ENCODE measurements at regions not wholly inside any gene's neighbourhood (a gene's known extent, or its start where the extent isn't known, plus 50 kb on each side); places are given as distances from the start of the nearest gene placed in this dataset.

DNA sequence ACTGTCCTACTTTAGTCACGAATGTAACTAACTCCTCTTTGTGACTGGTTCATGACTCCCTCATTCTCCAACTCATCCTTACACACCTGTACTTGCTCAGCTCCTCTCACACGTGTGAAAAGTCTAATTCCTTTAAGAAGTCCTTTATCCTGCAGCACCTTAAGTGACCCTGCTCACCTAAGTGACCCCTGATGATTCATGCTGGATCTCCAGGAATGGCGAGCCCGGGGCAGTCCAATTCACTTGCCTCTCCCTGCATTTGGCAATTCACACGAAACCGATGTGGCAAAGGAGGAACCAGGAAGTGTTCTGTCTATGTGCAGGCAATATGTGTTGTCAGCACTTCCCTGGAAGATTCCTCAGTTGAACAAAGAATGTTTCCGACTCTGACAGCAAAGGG is 189.8 kb upstream of the NABP1 start:
- DNase-seq (ENCODE audit: extremely low read depth, low read depth): no peak
- TF ChIP-seq, protein P1, sequence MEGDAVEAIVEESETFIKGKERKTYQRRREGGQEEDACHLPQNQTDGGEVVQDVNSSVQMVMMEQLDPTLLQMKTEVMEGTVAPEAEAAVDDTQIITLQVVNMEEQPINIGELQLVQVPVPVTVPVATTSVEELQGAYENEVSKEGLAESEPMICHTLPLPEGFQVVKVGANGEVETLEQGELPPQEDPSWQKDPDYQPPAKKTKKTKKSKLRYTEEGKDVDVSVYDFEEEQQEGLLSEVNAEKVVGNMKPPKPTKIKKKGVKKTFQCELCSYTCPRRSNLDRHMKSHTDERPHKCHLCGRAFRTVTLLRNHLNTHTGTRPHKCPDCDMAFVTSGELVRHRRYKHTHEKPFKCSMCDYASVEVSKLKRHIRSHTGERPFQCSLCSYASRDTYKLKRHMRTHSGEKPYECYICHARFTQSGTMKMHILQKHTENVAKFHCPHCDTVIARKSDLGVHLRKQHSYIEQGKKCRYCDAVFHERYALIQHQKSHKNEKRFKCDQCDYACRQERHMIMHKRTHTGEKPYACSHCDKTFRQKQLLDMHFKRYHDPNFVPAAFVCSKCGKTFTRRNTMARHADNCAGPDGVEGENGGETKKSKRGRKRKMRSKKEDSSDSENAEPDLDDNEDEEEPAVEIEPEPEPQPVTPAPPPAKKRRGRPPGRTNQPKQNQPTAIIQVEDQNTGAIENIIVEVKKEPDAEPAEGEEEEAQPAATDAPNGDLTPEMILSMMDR (IDR thresholded peaks at IDR 0.05; ENCODE audit: low read depth, low read length): no peak

DNA sequence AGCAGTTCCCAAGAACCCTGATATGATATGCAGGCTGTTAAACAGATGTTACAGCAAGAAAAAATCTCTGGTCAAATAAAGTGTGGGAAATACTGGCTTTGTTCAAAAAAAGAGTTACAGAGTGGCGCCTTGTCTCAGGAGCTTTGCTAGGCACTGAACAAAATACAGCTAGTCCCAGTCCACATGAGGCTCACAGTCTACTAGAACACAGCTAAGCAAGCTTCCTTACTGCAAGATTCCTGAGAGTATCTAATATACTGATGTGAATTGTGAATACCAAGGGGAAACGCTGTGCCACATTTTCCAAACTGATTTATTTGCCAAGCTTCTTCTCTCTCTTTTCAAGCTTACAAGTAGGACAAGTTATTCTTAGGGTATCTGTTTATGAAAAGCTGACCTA is 188.8 kb upstream of the NABP1 start:
- TF ChIP-seq, protein P1 (IDR thresholded peaks at IDR 0.05; ENCODE audit: low read depth, low read length): no peak
- no peak for DNase-seq (ENCODE audit: extremely low read depth, low read depth)

DNA sequence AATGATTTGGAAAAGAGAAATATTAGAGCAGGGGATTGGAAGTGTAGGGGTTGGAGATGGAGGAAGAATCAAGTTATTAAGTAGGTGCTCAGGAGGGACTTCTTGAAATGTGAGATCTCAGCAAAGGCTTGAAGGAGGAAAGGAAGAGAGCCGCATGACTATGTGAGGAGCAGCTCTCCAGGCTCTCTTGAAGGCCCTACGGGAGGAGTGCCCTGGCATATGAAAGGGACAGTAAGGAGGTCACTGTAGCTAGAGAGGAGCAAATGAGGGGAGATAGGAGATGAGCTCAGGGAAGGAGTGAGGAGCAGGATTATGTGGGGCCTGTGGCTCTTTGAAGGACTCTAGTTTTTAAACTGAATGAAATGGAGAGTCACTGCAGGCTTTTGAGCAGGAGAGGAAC is 181.1 kb upstream of the NABP1 start:
- TF ChIP-seq, protein P1 (IDR thresholded peaks at IDR 0.05; ENCODE audit: low read depth, low read length): no peak
- no peak for DNase-seq (ENCODE audit: extremely low read depth, low read depth)

DNA sequence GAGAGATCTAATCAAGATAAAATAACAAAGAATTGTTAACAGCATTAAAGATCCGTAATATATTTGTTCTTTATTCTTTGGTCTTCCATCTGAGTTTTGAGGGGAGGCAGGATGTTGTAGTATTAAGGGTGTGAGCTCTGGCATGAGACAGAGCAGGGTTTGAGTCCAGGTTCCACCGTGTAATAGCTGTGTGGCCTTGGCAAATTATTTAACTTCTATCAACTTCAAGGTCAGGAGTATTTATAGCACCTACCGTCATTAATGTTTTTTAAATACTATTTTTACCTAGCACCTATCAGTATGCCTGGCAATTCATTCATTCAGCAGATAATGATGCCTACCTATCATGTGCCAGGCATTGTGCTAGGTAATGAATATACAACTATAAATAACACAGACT is 180.1 kb upstream of the NABP1 start:
- no peak for DNase-seq (ENCODE audit: extremely low read depth, low read depth)
- TF ChIP-seq, protein P1 (IDR thresholded peaks at IDR 0.05; ENCODE audit: low read depth, low read length): no peak

DNA sequence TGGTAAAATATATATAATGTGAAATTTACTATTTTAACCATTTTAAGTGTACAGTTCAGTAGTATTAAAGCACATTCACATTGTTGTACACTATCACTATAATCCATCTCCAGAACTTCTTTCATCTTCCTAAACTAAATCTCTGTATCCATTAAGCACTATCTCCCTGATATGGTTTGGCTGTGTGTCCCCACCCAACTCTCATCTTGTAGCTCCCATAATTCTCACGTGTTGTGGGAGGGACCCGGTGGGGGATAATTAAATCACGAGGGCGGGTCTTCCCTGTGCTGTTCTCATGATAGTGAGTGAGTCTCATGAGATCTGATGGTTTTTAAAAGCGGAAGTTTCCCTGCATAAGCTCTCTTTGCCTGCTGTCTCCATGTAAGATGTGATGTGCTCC is 178.9 kb upstream of the NABP1 start:
- TF ChIP-seq, protein P1 (IDR thresholded peaks at IDR 0.05; ENCODE audit: low read depth, low read length): no peak
- no peak for DNase-seq (ENCODE audit: extremely low read depth, low read depth)

DNA sequence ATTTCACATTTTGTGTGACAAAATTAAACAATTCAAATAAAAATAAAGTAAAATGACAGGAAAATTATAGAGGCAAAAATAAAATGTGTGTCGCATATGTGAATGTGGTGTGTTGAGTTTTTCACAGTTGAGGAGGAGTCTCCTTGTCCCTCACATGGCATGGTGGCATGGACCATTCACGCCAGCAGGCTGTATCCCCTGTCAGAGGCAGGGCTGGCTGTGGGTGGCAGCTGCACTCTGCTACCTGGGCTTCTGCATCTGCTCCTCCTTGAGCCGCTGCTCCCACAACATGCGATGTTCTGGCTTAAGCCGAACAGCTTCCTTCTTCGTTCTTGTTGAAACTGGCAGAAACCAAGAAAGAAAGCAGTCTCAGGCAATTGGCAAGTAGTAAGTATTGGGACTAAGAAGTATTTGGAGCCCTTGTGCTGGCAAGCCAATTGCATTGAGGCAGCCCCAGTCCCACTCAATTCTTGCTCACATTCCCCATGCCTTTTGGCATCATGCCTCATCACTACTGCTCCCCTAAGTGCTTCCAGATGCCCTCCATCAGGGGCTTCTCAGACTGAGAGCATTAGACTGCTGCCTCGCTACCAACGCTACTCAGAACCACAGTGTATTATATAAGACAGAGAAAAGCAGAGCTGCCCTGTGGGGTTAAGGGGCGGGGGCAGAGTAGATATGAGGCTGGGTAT is 177.9 kb upstream of the NABP1 start:
- DNase-seq (ENCODE audit: extremely low read depth, low read depth): peak; percentile 82
- TF ChIP-seq, protein P1 (IDR thresholded peaks at IDR 0.05; ENCODE audit: low read depth, low read length): no peak

DNA sequence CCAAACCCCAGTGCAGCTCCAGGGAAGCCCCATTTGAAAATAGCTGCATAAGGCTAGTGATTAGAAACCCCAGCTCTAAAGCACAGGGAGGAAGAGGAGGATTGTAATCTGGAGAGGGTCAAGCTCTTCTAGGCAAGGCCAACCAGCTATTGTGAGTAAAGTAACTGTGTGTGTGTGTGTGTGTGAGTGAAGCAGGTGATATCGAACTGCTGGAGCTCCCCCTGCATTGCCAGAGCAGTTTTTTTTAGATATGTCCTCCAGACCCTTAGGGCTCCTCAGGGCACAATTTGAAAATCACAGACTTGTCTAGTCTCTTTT is 177.4 kb upstream of the NABP1 start:
- DNase-seq (ENCODE audit: extremely low read depth, low read depth): no peak
- TF ChIP-seq, protein P1 (IDR thresholded peaks at IDR 0.05; ENCODE audit: low read depth, low read length): no peak
